Heart right ventricle (tissue), 16 donors: ENCODE measurements at regions not wholly inside any gene's neighbourhood (a gene's known extent, or its start where the extent isn't known, plus 50 kb on each side); places are given as distances from the start of the nearest gene placed in this dataset.

ENCODE experiments used
- ATAC-seq, 8 donors: fragments of 200-7000 bp; cut with Tn5 transposase; one replicate each; pipeline ENCODE4 v1.9.1; 2020; ENCODE audit warnings: mild to moderate bottlenecking in 8 of 8, moderate library complexity in 8 of 8, moderate number of reproducible peaks in 1 of 8
- DNase-seq, 2 donors: peaks; one replicate each; pipeline ENCODE4 v3.0.0-alpha.2; 2020
- H3K27ac ChIP-seq, 10 donors: fragments of 200-600 bp; sonication (generic) in 2 of 10; one replicate each; pipeline versions ENCODE4 v1.5.0 to v1.8.0; 2020 to 2022; ENCODE audit warnings: mild to moderate bottlenecking in 3 of 10
- H3K27me3 ChIP-seq, 7 donors: fragments of 200-600 bp; one replicate each; pipeline ENCODE4 v1.8.0; 2021 to 2022; ENCODE audit warnings: mild to moderate bottlenecking in 2 of 7
- H3K36me3 ChIP-seq, 9 donors: fragments of 200-600 bp; sonication (generic) in 1 of 9; one replicate each; pipeline versions ENCODE4 v1.5.0 to v1.8.0; 2020 to 2022; ENCODE audit warnings: mild to moderate bottlenecking in 2 of 9
- H3K4me1 ChIP-seq, 9 donors: fragments of 200-600 bp; sonication (generic) in 1 of 9; one replicate each; pipeline versions ENCODE4 v1.5.0 to v1.8.0; 2020 to 2022; ENCODE audit warnings: mild to moderate bottlenecking in 4 of 9
- H3K4me3 ChIP-seq, 10 donors: fragments of 200-600 bp; sonication (generic) in 2 of 10; one replicate each; pipeline versions ENCODE4 v1.5.0 to v1.8.0; 2020 to 2022; ENCODE audit warnings: mild to moderate bottlenecking in 7 of 10, moderate library complexity in 2 of 10
- H3K9me3 ChIP-seq, 11 donors: fragments of 200-600 bp in 10 of 11; sonication (generic) in 2 of 11; one replicate each; pipeline versions ENCODE4 v1.5.0 to v1.8.0; 2013 to 2022; ENCODE audit warnings: mild to moderate bottlenecking in 2 of 11, control low read depth in 1 of 11, moderate library complexity in 1 of 11
- WGBS, 2 donors: extraction: QIAGEN DNeasy Blood & Tissue Kit; methylation state at CpG; one replicate each; pipeline ENCODE4 v1.1.7; 2013; ENCODE audit warnings: inconsistent platforms in 1 of 2; 5-methylcytosine and 5-hydroxymethylcytosine counted together
- intact Hi-C, 10 donors: fragments of 100-400 bp; cut with DNase I; formaldehyde crosslinking; loops; one replicate each; pipeline versions ENCODE4 v1.11.1 to v1.14.2; 2022
- TF ChIP-seq, protein P1 (sequence below), 9 donors: fragments of 200-600 bp; sonication (generic) in 2 of 9; IDR thresholded peaks; one replicate each; pipeline versions ENCODE4 v1.5.0 to v1.8.0; 2021 to 2022; ENCODE audit warnings: antibody characterized with exemption in 9 of 9, mild to moderate bottlenecking in 5 of 9, moderate library complexity in 1 of 9
- donor health status: Arrhythmogenic right ventricular cardiomyopathy.
- donor health status: ischemic (EF 13 %, LVEDD 7.1; RV severe dilation, severe dysfunction).
- donor health status: healthy with polysubstance abuse.
- donor health status: DM: no; HTN: yes; CAD: no.
- donor health status: DM: no; HTN: no; CAD: no.
- donor health status: ischemic (EF 25% LVEDD 6.9; RV normal size, moderate dysfunction).
- donor health status: ischemic (EF 25% LVEDD 5.7; RV mildly dilated, moderate dysfunction).
- donor health status: healthy.
- donor health status: DM: yes; HTN: yes; CAD: no.
- donor health status: Ischemic cardiomyopathy.
- donor health status: ischemic (EF 35%, LVEDD 5.7; RV mildly dilated, moderate dysfunction).
- donor health status: nonischemic (EF 11% LVEDD 7.7; RV severe dilation, severe dysfunction).
- donor health status: DM: yes; HTN: yes; CAD: no.
- donor health status: PGD.
- donor health status: ischemic (EF 29% LVEDD 5.4; RV normal size, mild dysfunction).
- donor health status: nonischemic (EF 23%, LVEDD 6.1; RV moderate dilation, normal function).

- intact Hi-C loops, result loop anchor here in 1 of 10 donors (5.0 kb wide), 1 partner anchor 162 kb away; the partner anchor contains the start of gene SPIN4
- Histone ChIP-seq H3K27me3 (no peaks in the 10 kb centered on the region), H3K27ac (peak overlapping the region in 5 of 10 donors; percentile 4 to 35 (median 21)), H3K36me3 (no peaks in the 10 kb centered on the region), H3K9me3 (no peaks in the 10 kb centered on the region), H3K4me3 (no peak overlapping the region), H3K4me1 (peaks cover 0 to 32% (median 11%) of the 10 kb centered on the region in 9 donors)
- peak in 7 of 8 donors; percentile 38 to 83 (median 74) for ATAC-seq
- 44 to 58% methylated on average over 5 of the region's 5 CpGs for WGBS, 2 donors
- TF ChIP-seq, protein P1, sequence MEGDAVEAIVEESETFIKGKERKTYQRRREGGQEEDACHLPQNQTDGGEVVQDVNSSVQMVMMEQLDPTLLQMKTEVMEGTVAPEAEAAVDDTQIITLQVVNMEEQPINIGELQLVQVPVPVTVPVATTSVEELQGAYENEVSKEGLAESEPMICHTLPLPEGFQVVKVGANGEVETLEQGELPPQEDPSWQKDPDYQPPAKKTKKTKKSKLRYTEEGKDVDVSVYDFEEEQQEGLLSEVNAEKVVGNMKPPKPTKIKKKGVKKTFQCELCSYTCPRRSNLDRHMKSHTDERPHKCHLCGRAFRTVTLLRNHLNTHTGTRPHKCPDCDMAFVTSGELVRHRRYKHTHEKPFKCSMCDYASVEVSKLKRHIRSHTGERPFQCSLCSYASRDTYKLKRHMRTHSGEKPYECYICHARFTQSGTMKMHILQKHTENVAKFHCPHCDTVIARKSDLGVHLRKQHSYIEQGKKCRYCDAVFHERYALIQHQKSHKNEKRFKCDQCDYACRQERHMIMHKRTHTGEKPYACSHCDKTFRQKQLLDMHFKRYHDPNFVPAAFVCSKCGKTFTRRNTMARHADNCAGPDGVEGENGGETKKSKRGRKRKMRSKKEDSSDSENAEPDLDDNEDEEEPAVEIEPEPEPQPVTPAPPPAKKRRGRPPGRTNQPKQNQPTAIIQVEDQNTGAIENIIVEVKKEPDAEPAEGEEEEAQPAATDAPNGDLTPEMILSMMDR (IDR thresholded peaks at IDR 0.05), result no peak
- peak in 1 of 2 donors; percentile 28 for DNase-seq
Measured at GRCh38 chrX:63513825-63514568, 162.9 kb upstream of the SPIN4 start.

DNA sequence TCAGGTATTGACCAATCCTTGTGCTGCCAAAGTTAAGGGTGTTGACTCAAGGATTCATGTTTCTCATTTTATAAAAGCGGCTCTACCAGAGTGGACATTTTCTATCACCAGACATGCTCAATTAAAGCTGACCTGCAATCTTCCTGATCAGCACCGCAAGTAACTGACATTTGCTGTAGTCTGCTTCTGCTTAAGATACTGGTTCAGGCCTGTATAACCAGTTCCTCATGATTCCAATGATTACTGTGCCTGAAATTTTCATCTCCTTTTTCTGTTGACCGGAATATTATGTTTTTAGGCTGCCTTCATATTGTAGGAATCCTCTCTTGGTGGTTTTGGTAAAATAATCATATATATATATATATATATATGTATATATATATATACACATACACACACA, 160.2 kb upstream of the SPIN4 start:
- Histone ChIP-seq H3K27ac (no peak overlapping the region), H3K36me3 (no peaks in the 10 kb centered on the region), H3K27me3 (peaks cover 0 to 4% (median 0%) of the 10 kb centered on the region in 7 donors), H3K9me3 (no peaks in the 10 kb centered on the region), H3K4me3 (no peak overlapping the region), H3K4me1 (peaks cover 0 to 32% (median 11%) of the 10 kb centered on the region in 9 donors)
- ATAC-seq (no peak), DNase-seq (no peak)
- TF ChIP-seq, protein P1 (IDR thresholded peaks at IDR 0.05), result no peak
- intact Hi-C loops, result loop anchor here in 1 of 10 donors (5.0 kb wide), 1 partner anchor 159 kb away; the partner anchor contains the start of gene SPIN4
- WGBS, 2 donors, result 97 to 100% methylated on average over 3 of the region's 3 CpGs

DNA sequence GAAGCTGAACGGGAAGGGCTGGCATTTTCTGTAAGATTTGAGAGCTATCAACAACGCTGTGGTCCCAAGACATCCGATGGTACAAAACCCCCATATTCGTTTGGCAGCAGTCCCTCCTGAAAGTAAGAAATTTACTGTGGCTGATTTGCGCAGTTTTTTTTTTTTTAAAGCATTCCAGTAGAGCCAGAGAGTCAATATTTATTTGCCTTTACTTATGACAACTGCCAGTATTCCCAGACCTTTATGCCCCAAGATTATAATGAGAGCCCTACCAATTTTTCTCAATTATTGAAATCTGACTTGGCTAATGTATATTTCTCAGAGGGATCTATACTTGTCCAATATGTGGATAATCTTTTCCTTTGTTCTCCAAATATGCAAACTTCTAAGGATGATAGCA, 157.5 kb upstream of the SPIN4 start:
- Histone ChIP-seq H3K4me3 (no peak overlapping the region), H3K27me3 (peaks cover 0 to 4% (median 0%) of the 10 kb centered on the region in 7 donors), H3K36me3 (no peaks in the 10 kb centered on the region), H3K27ac (no peak overlapping the region), H3K4me1 (peaks cover 0 to 10% (median under 1%) of the 10 kb centered on the region in 9 donors), H3K9me3 (no peaks in the 10 kb centered on the region)
- DNase-seq (no peak), ATAC-seq (no peak)
- WGBS, 2 donors, result 96 to 100% methylated on average over 5 of the region's 5 CpGs
- intact Hi-C loops, result no loop called here
- TF ChIP-seq, protein P1 (IDR thresholded peaks at IDR 0.05), result no peak

- peaks cover 0 to 9% (median 0%) of the 10 kb centered on the region in 9 donors for H3K4me1 ChIP-seq
- H3K27ac ChIP-seq, result no peak overlapping the region
- no peak for DNase-seq
- H3K9me3 ChIP-seq, result no peaks in the 10 kb centered on the region
- intact Hi-C loops, result no loop called here
- H3K27me3 ChIP-seq, result peaks cover 0 to 4% (median 0%) of the 10 kb centered on the region in 7 donors
- ATAC-seq, result no peak
- H3K36me3 ChIP-seq, result no peaks in the 10 kb centered on the region
- H3K4me3 ChIP-seq, result no peak overlapping the region
- TF ChIP-seq, protein P1 (IDR thresholded peaks at IDR 0.05), result peak in 7 of 9 donors; percentile 21 to 49 (median 40)
- WGBS, 2 donors, result 96 to 100% methylated on average over 1 of the region's 1 CpG
Measured at GRCh38 chrX:63506320-63506719, 155.2 kb upstream of the SPIN4 start.
